ENCODE measurements at regions not wholly inside any gene's neighbourhood (a gene's known extent, or its start where the extent isn't known, plus 50 kb on each side); places are given as distances from the start of the nearest gene placed in this dataset.

DNA sequence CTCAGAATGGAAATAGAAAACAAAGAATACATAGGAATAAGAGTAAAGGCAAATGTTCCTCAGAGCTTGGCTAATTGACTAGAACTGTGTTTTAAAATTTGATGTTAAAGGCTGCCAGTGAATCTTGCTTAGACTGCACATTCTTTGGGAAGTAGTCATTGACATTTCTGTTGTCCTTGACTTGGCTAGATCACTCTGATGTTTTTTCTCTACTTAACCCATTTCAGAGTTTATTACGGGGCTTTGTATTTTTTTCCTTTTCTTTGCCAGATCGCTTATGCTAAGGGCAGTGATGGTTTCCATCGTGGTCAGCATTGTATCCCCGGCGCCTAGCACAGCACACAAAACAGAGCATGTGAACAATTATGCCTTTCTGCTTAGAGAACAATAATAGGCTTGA is 1126.7 kb upstream of the CDH9 start:
- H3K27me3 ChIP-seq (ENCODE audit: control insufficient read depth in 1 of 2, insufficient read depth in 2 of 2, low read length in 2 of 2) = no peaks in the 10 kb centered on the region
- DNase-seq (no peak), ATAC-seq (ENCODE audit: poor library complexity) (no peak)
- H3K27ac Mint-ChIP-seq = no peak overlapping the region
- no peaks in the 10 kb centered on the region for H3K4me1 ChIP-seq (ENCODE audit: insufficient read depth, low read length)
- ChIA-PET CTCF (no interaction called here), POLR2A (no interaction called here)
- H3K4me1 Mint-ChIP-seq (ENCODE audit: low read depth) = no peaks in the 10 kb centered on the region
- no peak overlapping the region for H3K4me3 ChIP-seq (ENCODE audit: low read length)
- intact Hi-C loops (cut with DNase I, micrococcal nuclease) = no loop called here
- no peaks in the 10 kb centered on the region for H3K9me3 Mint-ChIP-seq
- H3K36me3 ChIP-seq (ENCODE audit: insufficient read depth, low read length) = no peaks in the 10 kb centered on the region
- H3K9me3 ChIP-seq (ENCODE audit: control insufficient read depth in 1 of 2, insufficient read depth in 1 of 2, low read length in 2 of 2) = peaks cover 0 to 8% of the 10 kb centered on the region in 2 experiments
- H3K27ac ChIP-seq (ENCODE audit: low read depth in 1 of 2, low read length in 2 of 2) = no peak overlapping the region
- TF ChIP-seq, protein P1, sequence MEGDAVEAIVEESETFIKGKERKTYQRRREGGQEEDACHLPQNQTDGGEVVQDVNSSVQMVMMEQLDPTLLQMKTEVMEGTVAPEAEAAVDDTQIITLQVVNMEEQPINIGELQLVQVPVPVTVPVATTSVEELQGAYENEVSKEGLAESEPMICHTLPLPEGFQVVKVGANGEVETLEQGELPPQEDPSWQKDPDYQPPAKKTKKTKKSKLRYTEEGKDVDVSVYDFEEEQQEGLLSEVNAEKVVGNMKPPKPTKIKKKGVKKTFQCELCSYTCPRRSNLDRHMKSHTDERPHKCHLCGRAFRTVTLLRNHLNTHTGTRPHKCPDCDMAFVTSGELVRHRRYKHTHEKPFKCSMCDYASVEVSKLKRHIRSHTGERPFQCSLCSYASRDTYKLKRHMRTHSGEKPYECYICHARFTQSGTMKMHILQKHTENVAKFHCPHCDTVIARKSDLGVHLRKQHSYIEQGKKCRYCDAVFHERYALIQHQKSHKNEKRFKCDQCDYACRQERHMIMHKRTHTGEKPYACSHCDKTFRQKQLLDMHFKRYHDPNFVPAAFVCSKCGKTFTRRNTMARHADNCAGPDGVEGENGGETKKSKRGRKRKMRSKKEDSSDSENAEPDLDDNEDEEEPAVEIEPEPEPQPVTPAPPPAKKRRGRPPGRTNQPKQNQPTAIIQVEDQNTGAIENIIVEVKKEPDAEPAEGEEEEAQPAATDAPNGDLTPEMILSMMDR (IDR thresholded peaks at IDR 0.05) = no peak
- no peaks in the 10 kb centered on the region for H3K36me3 Mint-ChIP-seq (ENCODE audit: low read depth)
- no peak overlapping the region for H3K4me3 Mint-ChIP-seq
- H3K27me3 Mint-ChIP-seq = no peaks in the 10 kb centered on the region

DNA sequence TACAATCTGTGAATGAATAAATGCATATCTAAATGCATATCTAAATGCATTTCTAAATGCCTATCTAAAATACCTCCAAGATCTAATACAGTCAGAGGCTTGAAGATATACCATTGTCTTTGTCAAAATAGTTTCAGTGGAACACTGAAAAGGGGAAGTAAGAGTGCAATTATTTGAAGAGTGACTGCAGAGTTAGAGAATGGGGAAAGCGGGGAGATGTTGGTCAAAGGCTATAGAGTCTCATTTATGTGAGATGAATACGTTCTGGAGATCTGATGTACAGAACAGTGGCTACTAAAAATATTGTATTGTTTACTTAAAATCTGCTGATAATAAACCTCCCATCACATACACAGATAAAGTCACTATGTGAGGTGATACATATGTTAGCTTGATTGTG is 1126.2 kb upstream of the CDH9 start:
- Histone ChIP-seq H3K27ac (ENCODE audit: low read depth in 1 of 2, low read length in 2 of 2) (no peak overlapping the region), H3K4me3 (ENCODE audit: low read length) (no peak overlapping the region), H3K27me3 (ENCODE audit: control insufficient read depth in 1 of 2, insufficient read depth in 2 of 2, low read length in 2 of 2) (no peaks in the 10 kb centered on the region), H3K36me3 (ENCODE audit: insufficient read depth, low read length) (no peaks in the 10 kb centered on the region), H3K9me3 (ENCODE audit: control insufficient read depth in 1 of 2, insufficient read depth in 1 of 2, low read length in 2 of 2) (peaks cover 0 to 8% of the 10 kb centered on the region in 2 experiments), H3K4me1 (ENCODE audit: insufficient read depth, low read length) (no peaks in the 10 kb centered on the region)
- Mint-ChIP-seq H3K9me3 (no peaks in the 10 kb centered on the region), H3K4me3 (no peak overlapping the region), H3K36me3 (ENCODE audit: low read depth) (no peaks in the 10 kb centered on the region), H3K27me3 (no peaks in the 10 kb centered on the region), H3K27ac (no peak overlapping the region), H3K4me1 (ENCODE audit: low read depth) (no peaks in the 10 kb centered on the region)
- intact Hi-C loops (cut with DNase I, micrococcal nuclease) = no loop called here
- ATAC-seq (ENCODE audit: poor library complexity) (no peak), DNase-seq (no peak)
- TF ChIP-seq, protein P1 (IDR thresholded peaks at IDR 0.05) = no peak
- ChIA-PET CTCF (no interaction called here), POLR2A (no interaction called here)

DNA sequence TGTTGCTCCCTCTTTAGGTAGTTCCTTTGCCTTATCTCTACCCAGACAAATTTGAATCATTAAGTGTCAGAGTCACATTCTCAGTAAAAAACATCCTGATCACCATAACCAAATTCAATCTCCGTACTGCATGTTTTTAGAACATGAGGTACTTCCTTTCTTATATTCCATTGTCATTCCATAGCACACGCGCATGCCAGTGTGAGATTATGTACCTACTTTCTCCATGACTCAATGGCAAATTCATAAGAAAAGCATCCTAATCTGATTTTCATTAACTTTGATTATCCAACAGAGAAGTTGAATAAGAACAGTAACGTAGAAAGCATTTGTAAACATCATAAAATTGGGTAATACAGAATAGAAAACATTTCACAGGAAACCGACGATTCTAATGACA is 1118.6 kb upstream of the CDH9 start:
- no peak overlapping the region for H3K4me3 ChIP-seq (ENCODE audit: low read length)
- ChIA-PET POLR2A (no interaction called here), CTCF (no interaction called here)
- H3K4me1 Mint-ChIP-seq (ENCODE audit: low read depth) = no peaks in the 10 kb centered on the region
- TF ChIP-seq, protein P1 (IDR thresholded peaks at IDR 0.05) = no peak
- H3K36me3 ChIP-seq (ENCODE audit: insufficient read depth, low read length) = no peaks in the 10 kb centered on the region
- H3K9me3 Mint-ChIP-seq = peaks cover 14% of the 10 kb centered on the region
- H3K36me3 Mint-ChIP-seq (ENCODE audit: low read depth) = no peaks in the 10 kb centered on the region
- no peak for ATAC-seq (ENCODE audit: poor library complexity)
- no peaks in the 10 kb centered on the region for H3K27me3 ChIP-seq (ENCODE audit: control insufficient read depth in 1 of 2, insufficient read depth in 2 of 2, low read length in 2 of 2)
- no peaks in the 10 kb centered on the region for H3K9me3 ChIP-seq (ENCODE audit: control insufficient read depth in 1 of 2, insufficient read depth in 1 of 2, low read length in 2 of 2)
- no peak overlapping the region for H3K27ac Mint-ChIP-seq
- DNase-seq = no peak
- intact Hi-C loops (cut with DNase I, micrococcal nuclease) = no loop called here
- H3K4me1 ChIP-seq (ENCODE audit: insufficient read depth, low read length) = no peaks in the 10 kb centered on the region
- H3K27me3 Mint-ChIP-seq = no peaks in the 10 kb centered on the region
- no peak overlapping the region for H3K4me3 Mint-ChIP-seq
- no peak overlapping the region for H3K27ac ChIP-seq (ENCODE audit: low read depth in 1 of 2, low read length in 2 of 2)

Measured in CD4-positive, alpha-beta T cell (primary cell).